HG03108 (cell line): ENCODE measurements at regions not wholly inside any gene's neighbourhood (a gene's known extent, or its start where the extent isn't known, plus 50 kb on each side); places are given as distances from the start of the nearest gene placed in this dataset.
"Not testable (repeated sequence)": the region's sequence is repeated elsewhere in the genome, so short reads cannot be mapped to it uniquely, and the experiment has no call there.

Experiments used
- ATAC-seq: cut with Tn5 transposase; IDR thresholded peaks from one replicate; pipeline ENCODE4 v1.9.1; 2021; ENCODE audit warnings: moderate library complexity; ENCODE audit not compliant: unreplicated experiment

GRCh38 chr12:114858388-114859146 lies 174.6 kb upstream of the TBX3 start:
- no peak for ATAC-seq

GRCh38 chr12:114855678-114856077 lies 171.7 kb upstream of the TBX3 start:
- no peak for ATAC-seq

GRCh38 chr12:114852976-114853529 lies 169.1 kb upstream of the TBX3 start:
- no peak for ATAC-seq

GRCh38 chr12:114851981-114852380 lies 168.0 kb upstream of the TBX3 start:
- no peak for ATAC-seq

- ATAC-seq = no peak
Measured at GRCh38 chr12:114850661-114851275, 166.8 kb upstream of the TBX3 start.

- no peak for ATAC-seq
Measured at GRCh38 chr12:114848666-114849065, 164.7 kb upstream of the TBX3 start.

GRCh38 chr12:114847441-114848035 lies 163.6 kb upstream of the TBX3 start:
- no peak for ATAC-seq

GRCh38 chr12:114846771-114847170 lies 162.8 kb upstream of the TBX3 start:
- ATAC-seq = no peak

GRCh38 chr12:114841557-114842251 lies 157.7 kb upstream of the TBX3 start:
- ATAC-seq = no peak

GRCh38 chr12:114838480-114838879 lies 154.5 kb upstream of the TBX3 start:
- ATAC-seq = no peak

- ATAC-seq = no peak
Measured at GRCh38 chr12:114836609-114837008, 152.6 kb upstream of the TBX3 start.

GRCh38 chr12:114835031-114835430 lies 151.1 kb upstream of the TBX3 start:
- ATAC-seq = no peak

GRCh38 chr12:114834621-114835020 lies 150.6 kb upstream of the TBX3 start:
- ATAC-seq = no peak

GRCh38 chr12:114829833-114830232 lies 145.9 kb upstream of the TBX3 start:
- no peak for ATAC-seq

- not testable (repeated sequence) for ATAC-seq
Measured at GRCh38 chr12:114829244-114829643, 145.3 kb upstream of the TBX3 start.

- ATAC-seq = no peak
Measured at GRCh38 chr12:114827461-114827860, 143.5 kb upstream of the TBX3 start.

GRCh38 chr12:114826244-114826643 lies 142.3 kb upstream of the TBX3 start:
- ATAC-seq = no peak

GRCh38 chr12:114823724-114824123 lies 139.7 kb upstream of the TBX3 start:
- no peak for ATAC-seq

- ATAC-seq = no peak
Measured at GRCh38 chr12:114821570-114821969, 137.6 kb upstream of the TBX3 start.

- ATAC-seq = no peak
Measured at GRCh38 chr12:114820796-114821195, 136.8 kb upstream of the TBX3 start.
